Mesodermal cell (in vitro differentiated cells): ENCODE measurements at regions not wholly inside any gene's neighbourhood (a gene's known extent, or its start where the extent isn't known, plus 50 kb on each side); places are given as distances from the start of the nearest gene placed in this dataset.

Experiments used
- H3K27ac ChIP-seq: 2 replicates; pipeline ENCODE4 v1.7.0; 2013; ENCODE audit warnings: mild to moderate bottlenecking, low read depth, low read length, moderate library complexity; ENCODE audit not compliant: severe bottlenecking
- H3K36me3 ChIP-seq: 2 replicates; pipeline ENCODE4 v1.7.1; 2013; ENCODE audit warnings: mild to moderate bottlenecking, low read length, moderate library complexity; ENCODE audit not compliant: control insufficient read depth, insufficient read depth
- H3K4me1 ChIP-seq: one replicate; pipeline ENCODE4 v1.7.1; 2013; ENCODE audit warnings: mild to moderate bottlenecking, low read length; ENCODE audit not compliant: insufficient read depth, control insufficient read depth, poor library complexity, severe bottlenecking
- H3K4me3 ChIP-seq: 2 replicates; pipeline ENCODE4 v1.7.0; 2013; ENCODE audit warnings: low read length, control low read depth, mild to moderate bottlenecking; ENCODE audit not compliant: insufficient read depth, poor library complexity, severe bottlenecking; ENCODE audit errors: extremely low read depth
- H3K9me3 ChIP-seq: 2 replicates; pipeline ENCODE4 v1.7.1; 2013; ENCODE audit warnings: mild to moderate bottlenecking, low read length, moderate library complexity; ENCODE audit not compliant: control insufficient read depth
- WGBS, 2 experiments: methylation state at CpG; one replicate each; pipeline ENCODE4 v1.1.5; 2013; ENCODE audit warnings: missing lambda C conversion rate in 2 of 2; ENCODE audit not compliant: insufficient coverage in 2 of 2; 5-methylcytosine and 5-hydroxymethylcytosine counted together

DNA sequence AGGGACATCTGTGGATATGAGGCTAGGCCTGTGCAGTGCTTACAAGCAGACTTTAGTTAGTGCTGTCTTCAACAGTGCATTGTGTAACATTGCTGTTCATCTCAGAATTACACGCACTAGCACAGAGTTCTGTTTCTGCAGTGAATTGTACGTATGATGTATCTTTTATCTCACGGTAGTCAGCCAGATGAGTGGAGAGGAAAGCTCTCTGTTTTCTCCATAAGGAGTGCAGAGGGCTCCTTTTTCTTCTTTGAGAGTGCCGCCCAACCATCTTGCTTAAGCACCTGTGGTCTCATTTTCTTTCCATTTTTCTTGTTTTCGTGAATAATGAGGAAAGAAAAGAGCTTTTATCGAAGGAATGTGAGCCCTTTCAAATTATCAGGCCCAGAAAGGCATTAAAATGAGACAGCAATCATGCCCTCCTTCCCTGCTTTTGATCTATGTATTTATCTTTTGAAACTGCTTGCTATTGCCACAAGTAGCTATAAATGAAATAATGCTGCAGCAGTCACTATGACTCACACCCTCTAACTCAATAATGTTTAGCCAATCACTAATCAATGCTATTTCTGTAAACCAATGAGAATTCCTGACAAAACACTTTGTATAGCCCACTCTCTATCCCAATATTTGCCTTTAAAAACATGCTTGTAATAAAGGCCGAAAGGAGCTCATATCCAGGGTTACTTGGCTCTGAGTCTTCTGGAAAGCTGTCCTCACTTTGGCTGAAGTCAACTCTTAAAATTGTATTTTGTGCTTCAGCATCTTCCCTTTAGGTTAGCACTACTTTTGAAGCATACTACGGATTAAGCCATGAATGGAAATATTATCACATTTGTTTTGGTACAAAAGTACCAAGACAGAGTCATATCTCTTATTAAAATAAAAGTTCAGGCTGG lies 226.0 kb upstream of the P2RY1 start:
- Histone ChIP-seq H3K4me1 (peaks cover 2% of the 10 kb centered on the region), H3K36me3 (no peaks in the 10 kb centered on the region), H3K27ac (no peak overlapping the region), H3K4me3 (no peak overlapping the region), H3K9me3 (peaks cover 14% of the 10 kb centered on the region)
- WGBS, 2 experiments: 85 to 87% methylated on average over 4 to 6 of the region's 8 CpGs

DNA sequence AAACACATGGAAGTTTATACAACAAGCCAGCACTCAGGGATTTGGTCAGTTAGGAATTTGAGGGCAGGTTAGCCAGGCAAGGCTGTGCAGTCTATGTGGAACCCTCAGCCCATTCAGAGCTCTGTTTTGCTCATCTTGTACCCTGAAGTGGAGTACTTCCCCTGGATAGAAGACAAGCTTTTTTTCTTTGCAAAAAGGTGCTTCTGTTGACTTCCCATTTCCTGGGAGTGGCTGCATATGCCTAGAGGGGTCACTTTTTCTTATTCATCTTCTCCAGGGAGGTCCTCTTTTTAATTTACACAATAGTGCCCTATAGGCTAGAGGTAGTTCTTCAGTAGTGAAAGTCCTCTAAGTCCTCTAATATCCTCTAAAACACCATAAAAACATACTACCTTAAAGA lies 225.0 kb upstream of the P2RY1 start:
- Histone ChIP-seq H3K4me3 (no peak overlapping the region), H3K36me3 (no peaks in the 10 kb centered on the region), H3K4me1 (peaks cover 2% of the 10 kb centered on the region), H3K9me3 (peaks cover 6% of the 10 kb centered on the region), H3K27ac (no peak overlapping the region)

DNA sequence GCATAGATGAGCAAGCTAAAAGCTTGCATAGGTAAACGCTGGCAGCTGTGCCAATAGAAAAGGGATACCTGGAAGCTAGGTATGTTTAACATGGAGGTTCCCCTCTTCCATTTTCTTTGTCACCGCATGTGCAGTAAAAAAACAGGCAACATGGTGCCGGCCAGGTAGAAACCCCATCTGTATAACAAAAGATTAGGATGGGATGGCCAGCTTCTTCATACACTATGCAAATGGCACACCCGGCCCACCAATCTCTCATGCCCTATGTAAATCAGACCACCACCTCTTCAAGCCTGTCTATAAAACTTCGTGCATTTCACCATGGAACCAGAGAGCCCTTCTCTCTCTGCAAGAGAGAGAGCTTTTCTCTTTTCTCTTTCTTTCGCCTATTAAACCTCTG lies 224.3 kb upstream of the P2RY1 start:
- no peaks in the 10 kb centered on the region for H3K9me3 ChIP-seq
- no peak overlapping the region for H3K27ac ChIP-seq
- 76 to 78% methylated on average over 2 to 6 of the region's 6 CpGs for WGBS, 2 experiments
- peaks cover 2% of the 10 kb centered on the region for H3K4me1 ChIP-seq
- no peak overlapping the region for H3K4me3 ChIP-seq
- no peaks in the 10 kb centered on the region for H3K36me3 ChIP-seq

DNA sequence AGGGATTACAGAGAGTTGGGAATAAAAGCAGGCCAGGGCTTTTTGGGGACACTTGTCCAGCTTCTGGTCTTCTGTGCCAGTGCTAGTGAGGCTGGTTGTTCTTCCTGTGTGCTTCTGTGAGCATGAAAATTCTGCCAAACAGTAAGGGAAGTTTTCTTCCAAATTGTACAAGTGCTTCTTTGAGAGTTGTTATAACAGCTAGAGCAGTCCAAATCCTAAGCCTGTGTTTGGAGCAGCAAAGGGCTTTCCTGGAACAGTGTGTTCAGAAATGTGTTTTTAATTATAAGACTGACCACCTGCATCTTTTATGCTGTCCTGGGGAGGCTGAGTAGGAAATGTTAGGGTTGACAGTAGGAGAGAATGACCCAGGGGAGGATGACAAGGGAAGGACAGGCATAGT lies 223.0 kb upstream of the P2RY1 start:
- Histone ChIP-seq H3K4me3 (no peak overlapping the region), H3K27ac (no peak overlapping the region)

DNA sequence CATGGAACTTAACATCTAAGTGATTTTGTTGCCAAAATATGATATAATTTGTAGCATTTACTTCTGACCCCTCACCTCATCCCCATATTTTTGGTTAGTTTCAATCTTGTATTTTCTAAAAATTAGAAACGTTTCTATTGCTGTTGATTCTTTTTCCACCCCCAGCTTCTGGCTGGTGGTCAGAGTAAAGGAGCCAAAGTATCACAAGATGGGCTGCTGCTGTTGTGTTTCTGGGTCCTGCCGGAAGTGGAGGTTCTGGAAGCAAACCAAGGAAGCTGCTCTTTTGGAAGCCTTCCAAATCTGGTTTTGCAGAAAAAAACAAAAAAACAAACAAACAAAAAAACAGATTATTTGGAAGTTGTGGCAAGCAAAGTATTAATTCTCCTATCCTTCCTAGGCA lies 221.1 kb upstream of the P2RY1 start:
- H3K27ac ChIP-seq: no peak overlapping the region
- H3K36me3 ChIP-seq: no peaks in the 10 kb centered on the region
- H3K4me3 ChIP-seq: no peak overlapping the region
- no peaks in the 10 kb centered on the region for H3K9me3 ChIP-seq
- no CpG with 5 or more reads among the region's 2 CpGs for WGBS, 2 experiments
- H3K4me1 ChIP-seq: peaks cover 2% of the 10 kb centered on the region

More for the DNA sequence above, 223.0 kb upstream of the P2RY1 start:
- Histone ChIP-seq H3K9me3 (no peaks in the 10 kb centered on the region), H3K36me3 (no peaks in the 10 kb centered on the region), H3K4me1 (peaks cover 2% of the 10 kb centered on the region)

DNA sequence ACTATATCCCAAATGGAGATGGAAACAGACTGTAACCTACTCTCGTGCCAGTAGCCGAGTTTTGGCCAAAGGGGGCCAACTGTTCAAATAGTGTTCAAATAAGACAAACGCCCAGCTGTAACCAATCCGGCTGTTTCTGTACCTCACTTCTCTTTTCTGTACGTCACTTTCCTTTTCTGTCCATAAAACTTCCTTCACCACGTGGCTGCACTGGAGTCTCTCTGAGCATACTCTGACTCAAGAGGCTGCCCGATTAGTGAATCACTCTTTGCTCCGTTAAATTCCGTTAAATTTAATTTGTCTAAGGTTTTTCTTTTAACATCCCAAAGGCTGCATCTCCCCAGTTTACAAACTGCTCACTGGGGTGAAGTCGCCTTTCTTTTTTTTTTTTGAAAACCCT lies 219.2 kb upstream of the P2RY1 start:
- WGBS, 2 experiments: 94 to 96% methylated on average over 7 to 9 of the region's 10 CpGs
- Histone ChIP-seq H3K4me3 (no peak overlapping the region), H3K9me3 (no peaks in the 10 kb centered on the region), H3K4me1 (no peaks in the 10 kb centered on the region), H3K36me3 (no peaks in the 10 kb centered on the region), H3K27ac (no peak overlapping the region)

DNA sequence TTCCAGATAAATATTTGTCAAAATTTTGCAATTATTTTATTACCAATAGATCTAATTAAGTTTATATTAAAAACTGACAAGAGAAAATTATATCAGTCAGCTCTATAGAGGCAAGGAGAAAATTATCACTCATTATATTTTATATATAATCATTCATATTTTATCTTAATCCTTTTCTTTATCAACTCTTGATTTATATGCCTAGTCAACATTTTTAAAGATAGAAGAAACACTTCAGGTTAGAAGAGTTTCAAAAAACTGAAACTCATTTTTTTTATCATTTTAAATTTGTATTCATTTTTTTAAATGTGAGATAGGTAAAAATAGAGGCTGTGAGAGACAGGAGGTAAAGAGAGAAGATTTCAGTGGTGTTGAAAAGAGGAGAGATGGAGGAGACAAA lies 217.3 kb upstream of the P2RY1 start:
- Histone ChIP-seq H3K36me3 (no peaks in the 10 kb centered on the region), H3K4me3 (no peak overlapping the region), H3K27ac (no peak overlapping the region), H3K9me3 (no peaks in the 10 kb centered on the region), H3K4me1 (peaks cover 4% of the 10 kb centered on the region)

DNA sequence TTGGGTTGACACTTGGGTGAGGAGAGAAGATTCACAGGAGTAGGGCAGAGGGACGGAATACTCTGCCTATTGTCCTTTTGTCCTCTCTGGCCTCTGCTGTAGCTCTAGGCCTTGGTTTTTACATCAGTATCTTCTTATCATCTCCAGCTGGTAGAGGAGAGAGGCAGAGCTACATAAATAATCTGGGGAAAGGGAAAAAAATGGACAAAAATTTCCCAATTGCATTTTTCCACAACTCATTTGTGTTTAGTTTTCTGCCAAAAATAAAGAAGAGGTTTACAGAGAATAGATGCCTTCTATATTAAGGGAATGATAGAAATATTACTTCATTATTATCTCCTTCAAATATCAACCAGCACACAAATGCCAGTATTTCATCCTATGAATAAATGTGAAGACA lies 216.4 kb upstream of the P2RY1 start:
- no peak overlapping the region for H3K27ac ChIP-seq
- H3K4me1 ChIP-seq: peaks cover 4% of the 10 kb centered on the region
- H3K9me3 ChIP-seq: no peaks in the 10 kb centered on the region
- WGBS, 2 experiments: 100% methylated on average over 1 of the region's 1 CpG; no CpG with 5 or more reads in 1 of the 2 experiments
- no peak overlapping the region for H3K4me3 ChIP-seq
- no peaks in the 10 kb centered on the region for H3K36me3 ChIP-seq

DNA sequence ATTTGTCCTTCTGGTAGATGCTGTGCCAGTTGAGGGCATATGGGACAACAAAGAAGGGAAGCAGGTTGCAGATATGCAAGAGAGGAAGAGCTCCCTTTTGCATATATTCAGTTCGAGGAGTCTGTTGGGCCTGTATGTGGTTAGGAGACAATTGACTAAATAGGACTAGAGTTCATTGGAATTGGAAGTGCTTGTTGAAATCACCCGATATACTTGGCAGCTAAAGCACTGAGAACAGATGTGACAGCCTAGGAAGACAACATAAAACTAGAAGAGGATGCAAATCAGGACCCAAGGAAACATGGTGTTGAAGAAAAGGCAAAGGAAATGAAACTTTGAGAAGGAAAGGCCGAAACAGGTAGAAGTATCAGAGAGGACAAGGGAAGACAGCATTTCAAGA lies 215.2 kb upstream of the P2RY1 start:
- Histone ChIP-seq H3K9me3 (no peaks in the 10 kb centered on the region), H3K27ac (no peak overlapping the region), H3K4me3 (no peak overlapping the region), H3K36me3 (no peaks in the 10 kb centered on the region), H3K4me1 (peaks cover 4% of the 10 kb centered on the region)
- 93 to 100% methylated on average over 2 to 3 of the region's 3 CpGs for WGBS, 2 experiments

DNA sequence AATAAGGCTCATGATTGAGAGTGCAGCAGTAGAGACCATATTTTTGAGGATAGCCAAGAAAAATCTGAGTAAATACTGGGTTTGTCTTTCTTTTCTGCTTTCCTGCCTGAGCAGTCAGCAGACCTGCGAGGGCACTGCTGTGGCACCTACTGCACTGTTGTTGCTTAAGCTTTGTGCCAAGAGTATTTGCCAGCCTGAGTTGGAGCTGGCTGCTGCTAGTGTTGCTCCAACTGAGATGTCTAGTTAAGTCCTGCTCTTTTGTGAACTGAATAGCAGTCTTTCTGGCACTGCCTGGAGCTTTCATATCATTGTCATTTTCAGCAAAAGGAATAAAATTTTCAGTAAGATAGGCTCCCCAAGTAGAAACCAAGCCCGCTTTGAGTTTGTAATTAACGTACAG lies 214.5 kb upstream of the P2RY1 start:
- Histone ChIP-seq H3K4me3 (no peak overlapping the region), H3K9me3 (no peaks in the 10 kb centered on the region), H3K36me3 (no peaks in the 10 kb centered on the region), H3K4me1 (peaks cover 4% of the 10 kb centered on the region), H3K27ac (no peak overlapping the region)
- 100% methylated on average over 1 of the region's 3 CpGs for WGBS, 2 experiments

DNA sequence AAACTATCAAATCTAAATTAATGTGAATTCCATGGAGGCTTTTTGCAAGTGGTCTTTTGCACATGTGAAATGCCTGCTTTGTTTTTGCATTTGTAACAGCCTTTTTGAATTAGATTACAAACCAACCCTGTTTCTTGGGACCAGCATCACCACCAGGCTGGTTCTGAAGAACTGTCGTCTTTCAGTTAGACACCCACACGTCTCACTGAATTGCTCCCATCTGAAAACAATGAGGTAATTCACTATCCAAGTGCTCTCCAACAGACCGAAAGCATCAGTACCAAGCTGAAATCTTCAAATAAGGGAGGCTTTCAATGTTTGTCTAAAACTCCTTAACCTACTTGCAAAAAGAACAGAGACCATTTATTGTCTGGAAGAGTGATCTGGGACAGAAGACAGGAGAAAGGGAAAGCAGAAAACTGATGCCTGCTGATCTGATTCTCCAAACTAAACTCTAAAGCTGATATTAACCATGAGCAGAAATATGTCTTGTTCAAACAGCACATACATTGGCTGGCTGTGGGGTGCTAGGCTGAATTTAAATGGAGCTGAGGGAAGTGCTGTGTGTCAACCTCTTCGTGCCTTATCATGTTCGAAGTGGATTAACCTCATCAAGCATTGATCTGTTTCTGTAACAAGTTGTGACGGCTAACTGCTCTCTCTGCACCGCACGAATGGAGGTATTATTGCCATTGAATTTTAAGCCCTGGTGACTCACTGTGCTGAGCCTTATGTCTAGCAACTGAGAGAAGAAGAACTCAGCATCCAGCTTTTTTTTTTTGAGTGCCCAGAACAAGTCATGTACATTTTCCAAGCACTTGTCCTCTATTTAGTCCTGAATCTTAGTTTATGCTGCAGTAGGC lies 213.7 kb upstream of the P2RY1 start:
- Histone ChIP-seq H3K4me3 (no peak overlapping the region), H3K9me3 (no peaks in the 10 kb centered on the region), H3K27ac (peak overlapping the region; percentile 11), H3K4me1 (peaks cover 4% of the 10 kb centered on the region), H3K36me3 (no peaks in the 10 kb centered on the region)
- 67 to 76% methylated on average over 7 of the region's 8 CpGs for WGBS, 2 experiments
